Activated naive CD4-positive, alpha-beta T cell treated with anti-CD3 and anti-CD28 coated beads, Interleukin-2, amount 10 ng/mL, durations not matched to agents 7 days and 5 days (primary cell): ENCODE measurements at regions not wholly inside any gene's neighbourhood (a gene's known extent, or its start where the extent isn't known, plus 50 kb on each side); places are given as distances from the start of the nearest gene placed in this dataset.
"Not testable (repeated sequence)": the region's sequence is repeated elsewhere in the genome, so short reads cannot be mapped to it uniquely, and the experiment has no call there.

Experiments used
- CTCF ChIA-PET: fragments of 350-600 bp; sonication (Branson Sonifier 250); formaldehyde crosslinking; loops from one replicate; lab custom pipeline; 2021; ENCODE audit warnings: antibody characterized with exemption; lab: Charles Lee
- DNase-seq: peaks from one replicate; pipeline ENCODE4 v3.0.0-alpha.2; 2020
- H3K27ac Mint-ChIP-seq: one replicate; pipeline ENCODE4 v1.8.0; 2021; ENCODE audit warnings: mild to moderate bottlenecking, moderate library complexity, mixed read lengths
- H3K27me3 Mint-ChIP-seq: one replicate; pipeline ENCODE4 v1.8.0; 2021; ENCODE audit warnings: mild to moderate bottlenecking, mixed read lengths
- H3K36me3 Mint-ChIP-seq: one replicate; pipeline ENCODE4 v1.8.0; 2021; ENCODE audit warnings: mixed read lengths
- H3K4me1 Mint-ChIP-seq: one replicate; pipeline ENCODE4 v1.8.0; 2021; ENCODE audit warnings: mixed read lengths
- H3K4me3 Mint-ChIP-seq: one replicate; pipeline ENCODE4 v1.8.0; 2021; ENCODE audit warnings: mild to moderate bottlenecking, moderate library complexity, mixed read lengths
- H3K9me3 Mint-ChIP-seq: one replicate; pipeline ENCODE4 v1.8.0; 2021; ENCODE audit warnings: mixed read lengths

DNA sequence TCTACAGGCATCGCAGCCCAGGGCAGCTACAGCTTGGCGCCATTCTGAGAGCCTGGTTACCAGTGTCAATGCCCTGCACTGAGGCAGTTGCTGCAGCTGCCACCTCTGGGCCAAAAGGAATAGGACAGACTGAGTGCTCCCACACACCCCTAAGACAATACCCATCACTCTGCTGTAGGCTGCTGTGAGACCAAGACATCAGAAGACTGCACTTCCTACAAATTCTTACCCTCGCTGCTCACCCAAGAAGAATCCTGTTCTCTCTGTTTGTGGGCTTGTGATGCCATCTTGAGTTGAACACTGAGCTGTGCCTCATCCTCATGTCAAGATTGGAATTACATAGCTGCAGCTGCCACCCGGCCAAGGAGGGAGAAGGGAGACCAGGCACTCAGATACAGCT, 1847.0 kb upstream of the PCDH10 start:
- H3K27ac Mint-ChIP-seq: no peak overlapping the region
- CTCF ChIA-PET: no interaction called here
- H3K4me1 Mint-ChIP-seq: no peaks in the 10 kb centered on the region
- H3K27me3 Mint-ChIP-seq: no peaks in the 10 kb centered on the region
- peaks cover 17% of the 10 kb centered on the region for H3K9me3 Mint-ChIP-seq
- H3K4me3 Mint-ChIP-seq: no peak overlapping the region
- H3K36me3 Mint-ChIP-seq: no peaks in the 10 kb centered on the region
- DNase-seq: no peak

DNA sequence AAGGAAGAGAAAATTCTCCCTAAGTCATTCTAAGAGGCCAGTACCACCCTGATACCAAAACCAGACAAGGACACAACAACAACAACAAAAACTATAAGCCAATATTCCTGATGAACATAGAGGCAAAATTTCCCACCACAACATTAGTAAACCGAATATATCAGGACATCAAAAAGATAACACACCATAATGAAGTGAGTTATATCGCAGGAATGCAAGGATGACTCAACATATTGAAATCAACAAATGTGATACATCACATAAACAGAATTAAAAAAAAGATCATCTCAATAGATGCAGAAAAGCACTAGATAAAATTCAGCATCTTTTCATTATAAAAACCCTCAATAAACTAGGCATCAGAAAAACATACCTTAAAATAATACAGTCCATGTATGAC, 1844.4 kb upstream of the PCDH10 start:
- H3K36me3 Mint-ChIP-seq: no peaks in the 10 kb centered on the region
- H3K27me3 Mint-ChIP-seq: no peaks in the 10 kb centered on the region
- H3K27ac Mint-ChIP-seq: no peak overlapping the region
- H3K9me3 Mint-ChIP-seq: peaks cover 18% of the 10 kb centered on the region
- H3K4me1 Mint-ChIP-seq: no peaks in the 10 kb centered on the region
- CTCF ChIA-PET: no interaction called here
- no peak for DNase-seq
- H3K4me3 Mint-ChIP-seq: no peak overlapping the region

DNA sequence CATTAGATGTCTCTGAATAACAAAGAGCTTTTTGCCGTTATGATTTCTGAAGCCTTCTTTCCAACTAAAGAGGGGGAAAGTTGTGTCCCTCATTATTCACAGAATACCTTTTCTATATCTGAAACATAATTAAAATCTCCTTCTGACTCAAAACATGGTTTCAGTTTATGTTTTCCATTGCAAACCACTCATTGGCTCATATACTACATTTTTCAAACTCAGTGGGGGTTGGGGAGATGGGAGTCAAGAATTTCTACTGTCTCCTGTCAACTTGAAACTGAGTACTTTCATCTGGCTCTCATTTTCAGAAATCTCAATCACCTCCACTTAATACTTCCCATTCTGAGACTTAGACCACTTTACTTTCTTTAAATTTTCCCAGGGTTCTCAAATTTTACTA, 1839.5 kb upstream of the PCDH10 start:
- Mint-ChIP-seq H3K9me3 (peaks cover 10% of the 10 kb centered on the region), H3K27me3 (no peaks in the 10 kb centered on the region), H3K36me3 (no peaks in the 10 kb centered on the region), H3K27ac (no peak overlapping the region), H3K4me1 (no peaks in the 10 kb centered on the region), H3K4me3 (no peak overlapping the region)
- DNase-seq: no peak
- CTCF ChIA-PET: no interaction called here

DNA sequence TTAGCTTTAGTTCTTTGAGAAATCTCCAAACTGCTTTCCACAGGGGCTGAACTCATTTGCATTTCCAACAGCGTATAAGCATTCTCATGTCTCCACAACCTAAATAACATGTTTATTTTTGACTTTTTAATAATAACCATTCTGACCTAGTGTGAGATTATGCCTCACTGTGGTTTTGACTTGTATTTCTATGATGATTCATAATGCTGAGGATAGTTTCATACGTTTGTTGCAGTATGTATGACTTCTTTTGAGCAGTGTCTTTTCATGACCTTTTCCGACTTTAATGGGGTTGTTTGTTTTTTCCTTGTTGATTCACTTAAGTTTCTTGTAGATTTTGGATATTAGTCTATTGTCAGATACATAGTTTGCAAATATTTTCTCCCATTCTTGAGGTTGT, 1833.0 kb upstream of the PCDH10 start:
- no peak for DNase-seq

DNA sequence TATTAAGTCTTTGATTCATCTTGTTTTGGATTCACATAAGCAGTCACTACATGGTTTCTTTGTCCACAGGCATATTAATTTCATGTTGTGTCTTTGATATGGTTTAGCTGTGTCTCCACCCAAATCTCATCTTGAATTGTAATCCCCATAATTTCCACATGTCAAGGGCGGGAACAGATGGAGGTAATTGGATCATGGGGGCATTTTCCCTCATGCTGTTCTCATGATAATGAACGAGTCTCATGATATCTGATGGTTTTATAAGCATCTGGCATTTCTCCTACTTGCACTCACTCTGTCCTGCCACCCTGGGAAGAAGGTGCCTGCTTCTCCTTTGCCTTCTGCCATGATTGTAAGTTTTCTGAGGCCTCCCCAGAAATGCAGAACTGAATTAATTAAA, 1811.2 kb upstream of the PCDH10 start:
- CTCF ChIA-PET: no interaction called here
- Mint-ChIP-seq H3K4me3 (no peak overlapping the region), H3K27me3 (no peaks in the 10 kb centered on the region), H3K4me1 (no peaks in the 10 kb centered on the region), H3K36me3 (no peaks in the 10 kb centered on the region), H3K9me3 (no peaks in the 10 kb centered on the region), H3K27ac (no peak overlapping the region)
- no peak for DNase-seq

More for the DNA sequence above, 1833.0 kb upstream of the PCDH10 start:
- CTCF ChIA-PET: no interaction called here
- H3K36me3 Mint-ChIP-seq: no peaks in the 10 kb centered on the region
- no peak overlapping the region for H3K4me3 Mint-ChIP-seq
- H3K9me3 Mint-ChIP-seq: peaks cover 7% of the 10 kb centered on the region
- H3K27me3 Mint-ChIP-seq: no peaks in the 10 kb centered on the region
- H3K27ac Mint-ChIP-seq: no peak overlapping the region
- H3K4me1 Mint-ChIP-seq: no peaks in the 10 kb centered on the region

DNA sequence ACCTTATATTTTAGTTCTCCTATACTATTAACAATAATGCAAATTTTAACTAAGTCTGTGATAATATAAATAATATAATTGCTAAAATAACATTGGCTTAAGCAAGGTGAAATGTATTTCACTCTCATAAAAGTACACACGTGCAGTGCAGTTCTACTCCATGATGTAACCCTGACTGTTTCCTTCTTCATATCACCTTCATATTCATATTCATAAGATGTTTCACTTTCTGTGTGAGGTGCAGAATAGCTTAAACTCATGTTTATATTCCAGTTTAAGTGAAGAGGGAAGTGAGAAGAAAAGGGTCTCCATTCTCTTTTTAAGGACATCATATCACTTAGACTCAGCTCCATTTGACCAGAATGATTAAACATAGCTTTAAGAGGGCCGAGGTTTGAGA, 1810.0 kb upstream of the PCDH10 start:
- H3K4me3 Mint-ChIP-seq: no peak overlapping the region
- H3K9me3 Mint-ChIP-seq: no peaks in the 10 kb centered on the region
- H3K27ac Mint-ChIP-seq: no peak overlapping the region
- DNase-seq: no peak
- CTCF ChIA-PET: no interaction called here
- H3K27me3 Mint-ChIP-seq: no peaks in the 10 kb centered on the region
- H3K36me3 Mint-ChIP-seq: no peaks in the 10 kb centered on the region
- no peaks in the 10 kb centered on the region for H3K4me1 Mint-ChIP-seq

DNA sequence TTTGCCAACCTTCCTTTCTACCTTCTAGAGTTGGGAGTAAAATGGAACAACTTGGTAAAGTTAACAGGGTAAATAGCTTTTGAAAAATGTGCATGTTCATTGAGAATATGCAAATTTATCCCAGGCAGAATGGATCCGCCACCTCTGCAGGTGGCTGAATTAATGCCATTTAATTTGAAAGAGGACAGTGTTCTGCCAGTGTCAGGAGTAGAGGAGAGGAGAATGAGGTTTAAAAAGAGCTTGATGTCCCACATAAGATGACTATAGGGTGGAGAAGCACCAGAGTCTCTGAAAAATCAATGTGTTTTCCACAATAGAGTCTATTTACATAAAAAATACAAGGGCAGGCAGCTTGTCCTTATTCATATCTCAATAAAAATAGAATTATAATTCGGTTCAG, 1804.3 kb upstream of the PCDH10 start:
- CTCF ChIA-PET: no interaction called here
- no peak for DNase-seq
- Mint-ChIP-seq H3K36me3 (no peaks in the 10 kb centered on the region), H3K9me3 (no peaks in the 10 kb centered on the region), H3K27ac (no peak overlapping the region), H3K4me1 (no peaks in the 10 kb centered on the region), H3K4me3 (no peak overlapping the region), H3K27me3 (no peaks in the 10 kb centered on the region)

DNA sequence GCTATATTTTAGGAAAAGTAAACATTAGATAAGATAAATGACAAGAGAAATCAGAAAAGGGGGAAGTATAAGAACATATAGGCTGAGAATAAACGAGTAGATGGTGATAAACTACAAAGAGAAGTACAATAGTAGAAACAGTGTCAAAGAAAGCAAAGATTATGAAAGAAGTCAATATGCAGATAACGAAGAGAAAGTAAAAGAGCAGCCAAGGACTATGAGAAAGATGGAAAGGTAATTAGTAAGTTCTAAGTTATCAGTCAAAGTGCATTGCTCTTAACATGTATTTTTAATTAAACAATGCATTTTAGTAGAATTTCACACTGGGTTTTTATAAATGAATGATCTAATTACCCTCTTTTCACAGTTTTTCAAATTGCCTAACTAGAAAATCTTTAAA, 1801.3 kb upstream of the PCDH10 start:
- Mint-ChIP-seq H3K36me3 (no peaks in the 10 kb centered on the region), H3K9me3 (peaks cover 2% of the 10 kb centered on the region), H3K27ac (no peak overlapping the region), H3K4me1 (no peaks in the 10 kb centered on the region), H3K4me3 (no peak overlapping the region), H3K27me3 (no peaks in the 10 kb centered on the region)
- CTCF ChIA-PET: no interaction called here
- no peak for DNase-seq

DNA sequence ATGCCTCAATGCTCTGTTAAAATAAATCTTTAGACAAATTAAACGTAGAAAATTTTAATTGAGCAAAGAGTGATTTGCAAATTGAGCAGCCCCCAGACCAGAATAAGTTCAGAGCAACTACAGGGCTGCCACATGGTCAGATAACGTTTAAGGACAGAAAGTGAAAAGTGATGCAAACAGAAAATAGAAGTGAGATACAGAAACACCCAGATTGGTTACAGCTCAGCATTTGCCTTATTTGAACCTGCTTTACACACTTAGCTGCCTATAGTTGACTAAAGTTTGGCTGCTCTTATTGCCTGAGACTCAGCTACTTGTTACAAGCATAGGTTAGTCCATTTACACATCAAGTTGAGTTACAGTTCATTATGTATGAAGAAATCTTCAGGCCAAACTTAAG, 1800.8 kb upstream of the PCDH10 start:
- no peaks in the 10 kb centered on the region for H3K36me3 Mint-ChIP-seq
- peaks cover 2% of the 10 kb centered on the region for H3K9me3 Mint-ChIP-seq
- H3K27ac Mint-ChIP-seq: no peak overlapping the region
- CTCF ChIA-PET: no interaction called here
- no peaks in the 10 kb centered on the region for H3K4me1 Mint-ChIP-seq
- no peaks in the 10 kb centered on the region for H3K27me3 Mint-ChIP-seq
- no peak overlapping the region for H3K4me3 Mint-ChIP-seq
- DNase-seq: no peak

DNA sequence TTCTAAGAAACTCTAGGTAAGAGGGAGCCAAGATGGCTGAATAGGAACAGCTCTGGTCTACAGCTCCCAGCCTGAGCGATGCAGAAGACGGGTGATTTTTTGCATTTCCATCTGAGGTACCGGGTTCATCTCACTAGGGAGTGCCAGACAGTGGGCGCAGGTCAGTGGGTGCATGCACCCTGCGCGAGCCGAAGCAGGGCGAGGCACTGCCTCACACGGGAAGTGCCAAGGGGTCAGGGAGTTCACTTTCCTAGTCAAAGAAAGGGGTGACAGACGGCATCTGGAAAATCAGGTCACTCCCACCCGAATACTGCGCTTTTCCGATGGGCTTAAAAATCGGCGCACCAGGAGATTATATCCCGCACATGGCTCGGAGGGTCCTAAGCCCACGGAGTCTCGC, 1796.7 kb upstream of the PCDH10 start:
- DNase-seq, H3K9me3 Mint-ChIP-seq, H3K27ac Mint-ChIP-seq, H3K27me3 Mint-ChIP-seq, H3K4me1 Mint-ChIP-seq, CTCF ChIA-PET, H3K4me3 Mint-ChIP-seq, H3K36me3 Mint-ChIP-seq: not testable (repeated sequence)

DNA sequence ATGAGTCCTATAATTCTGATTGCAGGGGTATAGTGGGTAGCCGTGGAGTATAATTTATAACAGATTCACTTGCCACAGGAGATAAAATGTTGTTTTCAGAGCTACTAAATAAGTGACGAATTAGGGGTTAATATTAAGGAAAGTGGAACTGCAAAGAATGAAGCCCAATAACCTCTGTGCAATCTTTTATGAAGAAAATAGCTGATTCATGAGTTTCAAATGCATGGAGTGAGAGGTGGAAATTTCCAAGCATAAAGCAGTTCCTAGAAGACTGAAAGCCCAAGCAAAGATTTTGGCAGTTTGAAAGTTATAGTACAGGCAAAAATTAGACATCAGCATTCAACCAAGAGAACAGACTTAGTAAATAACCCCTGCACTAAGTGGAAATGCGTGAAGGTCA, 1782.4 kb upstream of the PCDH10 start:
- CTCF ChIA-PET: no interaction called here
- H3K9me3 Mint-ChIP-seq: no peaks in the 10 kb centered on the region
- no peaks in the 10 kb centered on the region for H3K36me3 Mint-ChIP-seq
- DNase-seq: no peak
- no peaks in the 10 kb centered on the region for H3K27me3 Mint-ChIP-seq
- no peak overlapping the region for H3K27ac Mint-ChIP-seq
- no peaks in the 10 kb centered on the region for H3K4me1 Mint-ChIP-seq
- H3K4me3 Mint-ChIP-seq: no peak overlapping the region

DNA sequence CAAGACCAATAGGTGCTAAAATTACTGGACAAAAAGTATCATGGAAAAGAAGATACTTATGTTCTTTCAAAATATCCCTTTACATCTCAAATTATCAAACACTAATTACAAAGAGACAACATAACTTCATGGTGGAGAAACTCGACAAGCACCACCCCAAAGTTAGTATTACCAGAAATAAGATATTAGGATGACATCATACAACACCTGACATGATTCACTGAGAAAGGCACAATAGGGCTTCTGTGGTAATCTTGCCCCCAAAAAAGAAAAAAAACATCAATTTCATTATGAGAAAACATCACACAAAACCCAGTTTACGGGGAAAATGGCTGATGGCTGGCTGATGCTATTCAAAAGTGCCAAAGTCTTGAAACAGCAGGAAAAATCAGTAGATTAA, 1781.7 kb upstream of the PCDH10 start:
- Mint-ChIP-seq H3K27me3 (no peaks in the 10 kb centered on the region), H3K4me1 (no peaks in the 10 kb centered on the region), H3K4me3 (no peak overlapping the region), H3K9me3 (no peaks in the 10 kb centered on the region), H3K27ac (no peak overlapping the region), H3K36me3 (no peaks in the 10 kb centered on the region)
- no peak for DNase-seq
- CTCF ChIA-PET: no interaction called here

DNA sequence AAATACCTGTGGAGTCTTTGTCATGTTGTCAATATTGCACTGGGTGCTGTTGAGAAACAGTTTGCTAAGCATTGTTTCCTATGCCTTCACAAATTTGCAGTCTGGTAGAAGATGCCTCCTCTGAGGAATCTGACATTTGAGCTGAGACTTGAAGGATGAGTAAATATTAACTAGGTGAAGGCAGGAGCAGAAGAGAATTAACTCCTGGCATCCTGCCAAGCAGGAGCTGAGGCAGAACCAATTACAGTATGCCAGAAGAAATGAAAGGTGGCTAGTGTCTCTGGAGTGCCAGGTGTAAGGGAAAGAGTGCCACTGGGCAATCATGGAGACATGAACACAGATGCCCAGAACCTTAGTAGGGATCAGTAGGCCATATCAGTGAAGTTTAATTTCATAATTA, 1778.2 kb upstream of the PCDH10 start:
- H3K27ac Mint-ChIP-seq: no peak overlapping the region
- no peaks in the 10 kb centered on the region for H3K36me3 Mint-ChIP-seq
- DNase-seq: no peak
- no peaks in the 10 kb centered on the region for H3K4me1 Mint-ChIP-seq
- no peaks in the 10 kb centered on the region for H3K9me3 Mint-ChIP-seq
- H3K4me3 Mint-ChIP-seq: no peak overlapping the region
- CTCF ChIA-PET: no interaction called here
- H3K27me3 Mint-ChIP-seq: no peaks in the 10 kb centered on the region

DNA sequence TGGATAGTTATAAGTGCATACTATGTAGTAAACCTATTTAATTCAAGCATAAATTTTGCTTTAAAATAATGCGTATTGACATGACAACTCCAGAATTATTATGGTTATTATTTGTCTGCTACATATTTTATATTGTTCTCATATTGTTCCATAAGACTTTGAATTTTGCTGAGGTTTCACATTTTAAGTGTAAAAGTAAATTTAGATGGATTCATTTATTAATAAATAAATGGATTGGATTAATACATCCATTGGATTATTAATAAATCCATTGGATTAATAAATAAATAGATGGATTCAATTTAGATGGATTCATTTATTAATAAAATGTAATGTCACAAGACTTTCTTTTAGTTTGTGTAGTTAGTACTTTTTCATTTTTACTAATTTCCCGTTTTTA, 1768.0 kb upstream of the PCDH10 start:
- Mint-ChIP-seq H3K4me3 (no peak overlapping the region), H3K9me3 (peaks cover 13% of the 10 kb centered on the region), H3K27me3 (no peaks in the 10 kb centered on the region), H3K27ac (no peak overlapping the region), H3K4me1 (no peaks in the 10 kb centered on the region), H3K36me3 (no peaks in the 10 kb centered on the region)
- CTCF ChIA-PET: no interaction called here
- no peak for DNase-seq

DNA sequence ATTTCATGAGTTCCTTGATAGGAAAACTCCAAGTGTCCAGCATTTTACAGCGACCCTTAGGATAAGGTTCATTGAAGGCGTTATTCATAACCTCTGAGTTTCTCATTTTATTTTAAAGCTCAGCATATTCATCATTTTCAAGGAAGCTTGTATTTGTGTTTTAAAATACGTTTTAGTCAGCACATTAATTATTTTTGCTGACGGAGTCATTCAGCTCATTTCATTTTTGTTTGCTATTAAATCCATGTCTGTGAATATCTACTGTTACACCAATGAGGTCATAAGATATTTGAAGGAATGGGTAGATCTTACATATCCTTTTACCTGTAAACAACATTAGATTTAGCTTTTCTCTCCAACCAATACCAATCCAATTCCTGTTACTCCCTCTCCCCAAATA, 1766.3 kb upstream of the PCDH10 start:
- H3K36me3 Mint-ChIP-seq: no peaks in the 10 kb centered on the region
- CTCF ChIA-PET: no interaction called here
- no peak overlapping the region for H3K4me3 Mint-ChIP-seq
- H3K4me1 Mint-ChIP-seq: no peaks in the 10 kb centered on the region
- H3K27ac Mint-ChIP-seq: no peak overlapping the region
- H3K27me3 Mint-ChIP-seq: no peaks in the 10 kb centered on the region
- peaks cover 10% of the 10 kb centered on the region for H3K9me3 Mint-ChIP-seq
- no peak for DNase-seq

DNA sequence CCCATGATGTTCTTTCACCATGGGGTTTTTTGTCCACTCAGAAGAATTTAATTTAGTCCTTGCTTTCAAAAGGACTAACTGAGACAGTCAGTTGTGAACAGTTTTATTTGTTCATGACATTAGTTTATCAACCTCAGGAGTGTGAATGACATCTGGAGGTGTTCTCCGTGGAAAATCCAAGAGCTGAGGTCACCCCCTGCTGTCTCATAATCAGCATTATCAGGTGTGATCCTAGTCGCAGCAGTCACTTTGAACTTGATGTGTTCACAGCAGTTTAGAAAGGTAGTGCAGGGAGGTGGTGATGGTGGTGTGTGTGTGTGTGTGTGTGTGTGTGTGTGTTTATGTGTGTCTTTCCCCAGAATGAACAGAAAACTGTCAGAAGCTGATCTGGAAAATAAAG, 1760.8 kb upstream of the PCDH10 start:
- peaks cover 7% of the 10 kb centered on the region for H3K9me3 Mint-ChIP-seq
- CTCF ChIA-PET: no interaction called here
- H3K4me1 Mint-ChIP-seq: no peaks in the 10 kb centered on the region

More for the DNA sequence above, 1760.8 kb upstream of the PCDH10 start:
- no peaks in the 10 kb centered on the region for H3K36me3 Mint-ChIP-seq
- H3K27me3 Mint-ChIP-seq: no peaks in the 10 kb centered on the region
- DNase-seq: no peak
- no peak overlapping the region for H3K27ac Mint-ChIP-seq
- H3K4me3 Mint-ChIP-seq: no peak overlapping the region
